Activated B cell treated with CpG ODN at 0.5 μM for 24 hours (primary cell): ENCODE measurements at regions not wholly inside any gene's neighbourhood (a gene's known extent, or its start where the extent isn't known, plus 50 kb on each side); places are given as distances from the start of the nearest gene placed in this dataset.

Experiments used
- ATAC-seq: fragments of 200-7000 bp; cut with Tn5 transposase; one replicate; pipeline ENCODE4 v1.10.0; 2021; ENCODE audit warnings: low read depth, mild to moderate bottlenecking, moderate library complexity
- CTCF ChIA-PET: fragments of 350-600 bp; sonication (Branson Sonifier 250); formaldehyde crosslinking; loops from one replicate; lab custom pipeline; 2021; ENCODE audit warnings: antibody characterized with exemption; lab: Charles Lee
- POLR2A ChIA-PET: fragments of 350-600 bp; sonication (Branson Sonifier 250); formaldehyde crosslinking; loops from one replicate; lab custom pipeline; 2021; ENCODE audit warnings: antibody characterized with exemption; lab: Charles Lee
- DNase-seq: peaks from one replicate; pipeline ENCODE4 v3.0.0; 2022
- H3K27ac Mint-ChIP-seq: one replicate; pipeline ENCODE4 v1.8.0; 2020; ENCODE audit warnings: mixed read lengths
- H3K27me3 Mint-ChIP-seq: one replicate; pipeline ENCODE4 v1.8.0; 2021; ENCODE audit warnings: mixed read lengths
- H3K36me3 Mint-ChIP-seq: one replicate; pipeline ENCODE4 v1.8.0; 2021; ENCODE audit warnings: low read depth, mixed read lengths
- H3K4me1 Mint-ChIP-seq: one replicate; pipeline ENCODE4 v1.8.0; 2021; ENCODE audit warnings: mixed read lengths
- H3K4me3 Mint-ChIP-seq: one replicate; pipeline ENCODE4 v1.8.0; 2020; ENCODE audit warnings: mild to moderate bottlenecking, mixed read lengths
- H3K9me3 Mint-ChIP-seq: one replicate; pipeline ENCODE4 v1.8.0; 2020; ENCODE audit warnings: mixed read lengths
- CTCF ChIP-seq: fragments of 200-600 bp; IDR thresholded peaks from one replicate; pipeline ENCODE4 v1.8.0; 2022; ENCODE audit warnings: antibody characterized with exemption, mild to moderate bottlenecking
- intact Hi-C: fragments of 100-400 bp; cut with micrococcal nuclease; formaldehyde crosslinking; loops from one replicate; pipeline ENCODE4 v1.15.1; 2024

- Mint-ChIP-seq H3K36me3 (no peaks in the 10 kb centered on the region), H3K4me1 (no peaks in the 10 kb centered on the region), H3K4me3 (no peak overlapping the region), H3K9me3 (no peaks in the 10 kb centered on the region), H3K27me3 (peaks cover 6% of the 10 kb centered on the region), H3K27ac (no peak overlapping the region)
- ATAC-seq (no peak), DNase-seq (no peak)
- ChIA-PET CTCF (no interaction called here), POLR2A (no interaction called here)
- no peak for TF ChIP-seq CTCF
- intact Hi-C loops, result no loop called here
These were observed 267.1 kb downstream of the TSN start for GRCh38 chr2:122022531-122022930.

GRCh38 chr2:122023059-122023864, 267.8 kb downstream of the TSN start:
- H3K4me3 Mint-ChIP-seq, result no peak overlapping the region
- DNase-seq (no peak), ATAC-seq (no peak)
- H3K36me3 Mint-ChIP-seq, result no peaks in the 10 kb centered on the region
- ChIA-PET CTCF (no interaction called here), POLR2A (no interaction called here)
- no peak for TF ChIP-seq CTCF
- no peaks in the 10 kb centered on the region for H3K4me1 Mint-ChIP-seq
- peaks cover 6% of the 10 kb centered on the region for H3K27me3 Mint-ChIP-seq
- no peaks in the 10 kb centered on the region for H3K9me3 Mint-ChIP-seq
- no peak overlapping the region for H3K27ac Mint-ChIP-seq
- intact Hi-C loops, result no loop called here

GRCh38 chr2:122027510-122028217, 272.2 kb downstream of the TSN start:
- CTCF ChIA-PET, result no interaction called here
- H3K4me1 Mint-ChIP-seq, result no peaks in the 10 kb centered on the region
- no peaks in the 10 kb centered on the region for H3K36me3 Mint-ChIP-seq
- no peak for TF ChIP-seq CTCF
- POLR2A ChIA-PET, result no interaction called here
- DNase-seq (no peak), ATAC-seq (no peak)
- peaks cover 3% of the 10 kb centered on the region for H3K27me3 Mint-ChIP-seq
- intact Hi-C loops, result no loop called here
- no peak overlapping the region for H3K4me3 Mint-ChIP-seq
- H3K9me3 Mint-ChIP-seq, result no peaks in the 10 kb centered on the region
- no peak overlapping the region for H3K27ac Mint-ChIP-seq

- Mint-ChIP-seq H3K27me3 (peaks cover 3% of the 10 kb centered on the region), H3K27ac (no peak overlapping the region), H3K4me3 (no peak overlapping the region), H3K4me1 (no peaks in the 10 kb centered on the region), H3K36me3 (no peaks in the 10 kb centered on the region), H3K9me3 (no peaks in the 10 kb centered on the region)
- DNase-seq (no peak), ATAC-seq (no peak)
- intact Hi-C loops, result no loop called here
- ChIA-PET CTCF (no interaction called here), POLR2A (no interaction called here)
- no peak for TF ChIP-seq CTCF
These were observed 273.1 kb downstream of the TSN start for GRCh38 chr2:122028371-122029100.

- Mint-ChIP-seq H3K4me1 (no peaks in the 10 kb centered on the region), H3K4me3 (no peak overlapping the region), H3K9me3 (no peaks in the 10 kb centered on the region), H3K27ac (no peak overlapping the region), H3K27me3 (peaks cover 3% of the 10 kb centered on the region), H3K36me3 (no peaks in the 10 kb centered on the region)
- ATAC-seq (no peak), DNase-seq (no peak)
- no peak for TF ChIP-seq CTCF
- ChIA-PET CTCF (no interaction called here), POLR2A (no interaction called here)
- intact Hi-C loops, result no loop called here
These were observed 274.0 kb downstream of the TSN start for GRCh38 chr2:122029456-122029855.
